H9 (cell line): ENCODE measurements at regions not wholly inside any gene's neighbourhood (a gene's known extent, or its start where the extent isn't known, plus 50 kb on each side); places are given as distances from the start of the nearest gene placed in this dataset.

Experiments
- DNase-seq: peaks from one replicate; pipeline ENCODE4 v3.0.0-alpha.2; 2017
- H2AFZ ChIP-seq: one replicate; pipeline ENCODE4 v1.6.1; 2013; ENCODE audit warnings: mild to moderate bottlenecking, low read length, control low read depth, moderate library complexity
- H2AK5ac ChIP-seq: 2 replicates; pipeline ENCODE4 v1.6.1; 2013; ENCODE audit warnings: low read length, control low read depth, mixed read lengths; ENCODE audit not compliant: insufficient read length
- H2BK120ac ChIP-seq: one replicate; pipeline ENCODE4 v1.6.1; 2013; ENCODE audit warnings: low read depth, mild to moderate bottlenecking, low read length, control low read depth, inconsistent platforms; ENCODE audit not compliant: poor library complexity, severe bottlenecking
- H2BK12ac ChIP-seq: 2 replicates; pipeline ENCODE4 v1.6.1; 2013; ENCODE audit warnings: low read length, control low read depth, mixed read lengths, low read depth; ENCODE audit not compliant: insufficient read length
- H2BK15ac ChIP-seq: 2 replicates; pipeline ENCODE4 v1.6.1; 2013; ENCODE audit warnings: low read depth, low read length, control low read depth
- H2BK20ac ChIP-seq: one replicate; pipeline ENCODE4 v1.6.1; 2013; ENCODE audit warnings: low read depth, mild to moderate bottlenecking, low read length, control low read depth, inconsistent platforms; ENCODE audit not compliant: poor library complexity, severe bottlenecking
- H2BK5ac ChIP-seq: 2 replicates; pipeline ENCODE4 v1.6.1; 2013; ENCODE audit warnings: low read length, control low read depth, mixed read lengths; ENCODE audit not compliant: insufficient read length
- H3K14ac ChIP-seq: 2 replicates; pipeline ENCODE4 v1.6.1; 2013; ENCODE audit warnings: low read length, control low read depth; ENCODE audit not compliant: insufficient read depth
- H3K18ac ChIP-seq: 2 replicates; pipeline ENCODE4 v1.6.1; 2013; ENCODE audit warnings: low read depth, mild to moderate bottlenecking, mixed read lengths, low read length, control low read depth; ENCODE audit not compliant: insufficient read length
- H3K23ac ChIP-seq: 2 replicates; pipeline ENCODE4 v1.6.1; 2013; ENCODE audit warnings: low read length, control low read depth, mixed read lengths, low read depth; ENCODE audit not compliant: insufficient read length
- H3K23me2 ChIP-seq: 2 replicates; pipeline ENCODE4 v1.6.1; 2013; ENCODE audit warnings: low read depth, mild to moderate bottlenecking, mixed read lengths, low read length, control low read depth; ENCODE audit not compliant: insufficient read length, poor library complexity, severe bottlenecking
- H3K27ac ChIP-seq: 2 replicates; pipeline ENCODE4 v1.5.1; 2013; ENCODE audit warnings: low read length, control low read depth, mixed read lengths, low read depth; ENCODE audit not compliant: insufficient read length
- H3K27me3 ChIP-seq: 2 replicates; pipeline ENCODE4 v1.6.1; 2013; ENCODE audit warnings: low read length, control low read depth, inconsistent platforms; ENCODE audit not compliant: insufficient read depth
- H3K4ac ChIP-seq: 2 replicates; pipeline ENCODE4 v1.6.1; 2013; ENCODE audit warnings: low read depth, mild to moderate bottlenecking, control low read depth, inconsistent platforms, low read length, moderate library complexity
- H3K4me1 ChIP-seq: 2 replicates; pipeline ENCODE4 v1.6.1; 2013; ENCODE audit warnings: low read length, control low read depth, inconsistent platforms; ENCODE audit not compliant: insufficient read depth
- H3K4me2 ChIP-seq: 2 replicates; pipeline ENCODE4 v1.6.1; 2013; ENCODE audit warnings: low read length, control low read depth, mixed read lengths; ENCODE audit not compliant: insufficient read length, insufficient read depth
- H3K56ac ChIP-seq: 2 replicates; pipeline ENCODE4 v1.6.1; 2013; ENCODE audit warnings: low read depth, mild to moderate bottlenecking, mixed read lengths, low read length, control low read depth; ENCODE audit not compliant: insufficient read length
- H3K79me1 ChIP-seq: 2 replicates; pipeline ENCODE4 v1.6.1; 2013; ENCODE audit warnings: low read depth, mild to moderate bottlenecking, moderate library complexity, low read length, control low read depth, inconsistent platforms; ENCODE audit not compliant: insufficient read depth, poor library complexity, severe bottlenecking
- H3K79me2 ChIP-seq: 2 replicates; pipeline ENCODE4 v1.6.1; 2013; ENCODE audit warnings: low read length, control low read depth, inconsistent platforms; ENCODE audit not compliant: insufficient read depth
- H3K9ac ChIP-seq: 2 replicates; pipeline ENCODE4 v1.6.1; 2013; ENCODE audit warnings: low read length, control low read depth, mixed read lengths; ENCODE audit not compliant: insufficient read length; ENCODE audit errors: extremely low read depth
- H3K9me3 ChIP-seq: one replicate; pipeline ENCODE4 v1.6.1; 2013; ENCODE audit warnings: low read depth, low read length, inconsistent platforms; ENCODE audit not compliant: control insufficient read depth
- H3T11ph ChIP-seq: one replicate; pipeline ENCODE4 v1.6.1; 2013; ENCODE audit warnings: mild to moderate bottlenecking, low read length, control low read depth, inconsistent platforms
- H4K20me1 ChIP-seq: one replicate; pipeline ENCODE4 v1.6.1; 2013; ENCODE audit not compliant: control insufficient read depth, insufficient read length, insufficient read depth
- H4K5ac ChIP-seq: 2 replicates; pipeline ENCODE4 v1.6.1; 2013; ENCODE audit warnings: low read depth, mild to moderate bottlenecking, mixed read lengths, low read length, control low read depth; ENCODE audit not compliant: insufficient read length
- H4K8ac ChIP-seq: replicated peaks from 2 replicates; pipeline ENCODE4 v1.6.1; 2013; ENCODE audit warnings: low read length, control low read depth, mixed read lengths, low read depth; ENCODE audit not compliant: insufficient read length
- H4K91ac ChIP-seq: 2 replicates; pipeline ENCODE4 v1.6.1; 2013; ENCODE audit warnings: low read depth, mild to moderate bottlenecking, moderate library complexity, mixed read lengths, low read length, control low read depth; ENCODE audit not compliant: insufficient read length
- H3K27ac Mint-ChIP-seq, 3 experiments: 2 replicates in 2 of 3; 3 replicates in 1 of 3; pipeline ENCODE4 v1.8.0; 2020 to 2021; ENCODE audit warnings: mixed read lengths in 3 of 3, mild to moderate bottlenecking in 1 of 3, moderate library complexity in 1 of 3
- H3K27me3 Mint-ChIP-seq: 2 replicates; pipeline ENCODE4 v1.8.0; 2021; ENCODE audit warnings: low read depth, mild to moderate bottlenecking, moderate library complexity, mixed read lengths
- H3K36me3 Mint-ChIP-seq, 3 experiments: 2 replicates in 2 of 3; 3 replicates in 1 of 3; pipeline ENCODE4 v1.8.0; 2020 to 2021; ENCODE audit warnings: low read depth in 3 of 3, mixed read lengths in 3 of 3; ENCODE audit not compliant: insufficient read depth in 1 of 3
- H3K4me1 Mint-ChIP-seq, 2 experiments: 2 replicates each; pipeline ENCODE4 v1.8.0; 2020; ENCODE audit warnings: mixed read lengths in 2 of 2
- H3K4me3 Mint-ChIP-seq, 2 experiments: 2 replicates in 1 of 2; 3 replicates in 1 of 2; pipeline ENCODE4 v1.8.0; 2020 to 2021; ENCODE audit warnings: mild to moderate bottlenecking in 2 of 2, mixed read lengths in 2 of 2, moderate library complexity in 1 of 2
- H3K9me3 Mint-ChIP-seq, 2 experiments: 2 replicates in 1 of 2; 3 replicates in 1 of 2; pipeline ENCODE4 v1.8.0; 2020; ENCODE audit warnings: mild to moderate bottlenecking in 2 of 2, mixed read lengths in 2 of 2, moderate library complexity in 1 of 2
- CTCF ChIP-seq: fragments of 200-600 bp; sonication (generic); conservative IDR thresholded peaks from 3 replicates; pipeline ENCODE4 v1.8.0; 2021; ENCODE audit warnings: antibody characterized with exemption, mild to moderate bottlenecking
- WGBS: extraction: QIAGEN DNeasy Blood & Tissue Kit; methylation state at CpG from one replicate; pipeline ENCODE4 v1.1.7; 2013; ENCODE audit warnings: missing lambda C conversion rate, low lambda C conversion rate, mixed read lengths; ENCODE audit not compliant: insufficient read length; ENCODE audit errors: extremely low coverage; 5-methylcytosine and 5-hydroxymethylcytosine counted together

- Histone ChIP-seq H2AK5ac (no peak overlapping the region), H4K8ac (no peak overlapping the region), H3K27ac (no peak overlapping the region), H3T11ph (no peak overlapping the region), H3K56ac (no peak overlapping the region), H3K23ac (no peak overlapping the region), H3K9ac (no peak overlapping the region), H3K4me2 (no peak overlapping the region), H3K79me1 (no peaks in the 10 kb centered on the region), H3K4me1 (no peaks in the 10 kb centered on the region), H3K23me2 (no peaks in the 10 kb centered on the region), H4K20me1 (no peaks in the 10 kb centered on the region), H3K18ac (no peak overlapping the region), H4K5ac (no peak overlapping the region), H3K27me3 (no peaks in the 10 kb centered on the region), H2BK5ac (no peak overlapping the region), H4K91ac (no peak overlapping the region), H2BK120ac (no peak overlapping the region), H3K14ac (no peak overlapping the region), H3K79me2 (no peaks in the 10 kb centered on the region), H2AFZ (no peak overlapping the region), H3K9me3 (no peaks in the 10 kb centered on the region), H2BK15ac (no peak overlapping the region), H3K4ac (no peak overlapping the region), H2BK12ac (no peak overlapping the region), H2BK20ac (no peak overlapping the region)
- H3K36me3 Mint-ChIP-seq: peaks cover 5 to 15% (median 6%) of the 10 kb centered on the region in 3 experiments; a peak in 6 of 7 replicates
- H3K27ac Mint-ChIP-seq: no peak overlapping the region
- no peak for TF ChIP-seq CTCF
- peaks cover 7 to 8% of the 10 kb centered on the region in 2 experiments for H3K4me1 Mint-ChIP-seq
- H3K27me3 Mint-ChIP-seq: peaks cover 18% of the 10 kb centered on the region
- peaks cover 17 to 21% of the 10 kb centered on the region in 2 experiments for H3K9me3 Mint-ChIP-seq
- H3K4me3 Mint-ChIP-seq: no peak overlapping the region
- DNase-seq: no peak
- no CpG with 5 or more reads among the region's 6 CpGs for WGBS
Observed at GRCh38 chr17:77657839-77658238, 300.7 kb upstream of the TNRC6C start.
